ENCODE measurements at regions not wholly inside any gene's neighbourhood (a gene's known extent, or its start where the extent isn't known, plus 50 kb on each side); places are given as distances from the start of the nearest gene placed in this dataset.
"Not testable (repeated sequence)": the region's sequence is repeated elsewhere in the genome, so short reads cannot be mapped to it uniquely, and the experiment has no call there.

DNA sequence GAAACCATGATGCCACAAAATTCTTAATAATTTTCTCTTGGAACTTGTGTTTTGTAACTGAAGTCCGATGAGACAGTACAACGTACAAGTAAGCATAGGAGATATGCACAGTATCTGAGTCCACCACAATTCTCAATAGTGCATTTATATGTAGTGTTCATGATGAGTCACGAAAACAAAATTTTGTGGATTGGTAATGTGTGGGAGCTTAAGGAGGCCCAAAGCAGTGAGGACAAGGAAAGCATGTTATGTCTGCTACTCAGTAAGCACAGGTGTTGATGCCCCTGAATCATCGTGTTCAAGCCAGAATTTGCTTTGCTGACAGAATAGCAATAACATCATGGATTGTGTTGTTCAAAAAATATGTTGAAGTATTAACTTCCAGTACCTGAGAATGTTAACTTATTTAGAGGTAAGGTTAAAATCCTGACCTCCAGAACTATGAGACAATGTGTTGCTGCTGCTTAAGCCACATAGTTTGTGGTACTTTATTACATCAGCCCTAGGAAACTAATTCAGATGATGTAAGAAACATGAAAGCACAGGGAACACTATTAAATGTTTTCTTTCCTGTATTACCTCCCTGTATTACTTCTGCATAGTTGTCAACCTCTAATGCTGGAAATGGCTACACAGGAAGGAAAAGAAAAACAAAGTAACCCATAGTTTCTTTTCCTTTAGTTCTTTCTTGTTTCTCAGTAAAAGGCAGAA lies 201.3 kb downstream of the SLITRK6 start:
- no peak for DNase-seq

DNA sequence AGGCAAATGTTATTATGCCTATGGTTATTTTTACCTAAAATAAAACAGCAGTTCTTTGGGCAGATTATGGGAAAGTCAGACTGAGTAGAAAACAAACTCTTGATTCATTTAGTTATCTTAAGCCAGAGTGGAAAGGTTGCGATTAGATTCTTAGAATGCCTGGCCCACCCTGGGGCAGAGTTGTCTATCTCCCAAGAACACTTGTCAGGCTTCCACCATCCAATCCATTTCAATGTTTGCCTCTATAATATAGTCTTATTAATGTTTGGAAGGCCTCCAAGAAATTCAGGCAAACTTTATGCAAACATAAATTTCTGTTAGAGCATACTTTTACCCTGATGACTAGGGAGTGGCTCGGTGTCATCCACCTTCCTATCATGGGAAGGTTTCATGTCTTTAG lies 207.0 kb downstream of the SLITRK6 start:
- no peak for DNase-seq

DNA sequence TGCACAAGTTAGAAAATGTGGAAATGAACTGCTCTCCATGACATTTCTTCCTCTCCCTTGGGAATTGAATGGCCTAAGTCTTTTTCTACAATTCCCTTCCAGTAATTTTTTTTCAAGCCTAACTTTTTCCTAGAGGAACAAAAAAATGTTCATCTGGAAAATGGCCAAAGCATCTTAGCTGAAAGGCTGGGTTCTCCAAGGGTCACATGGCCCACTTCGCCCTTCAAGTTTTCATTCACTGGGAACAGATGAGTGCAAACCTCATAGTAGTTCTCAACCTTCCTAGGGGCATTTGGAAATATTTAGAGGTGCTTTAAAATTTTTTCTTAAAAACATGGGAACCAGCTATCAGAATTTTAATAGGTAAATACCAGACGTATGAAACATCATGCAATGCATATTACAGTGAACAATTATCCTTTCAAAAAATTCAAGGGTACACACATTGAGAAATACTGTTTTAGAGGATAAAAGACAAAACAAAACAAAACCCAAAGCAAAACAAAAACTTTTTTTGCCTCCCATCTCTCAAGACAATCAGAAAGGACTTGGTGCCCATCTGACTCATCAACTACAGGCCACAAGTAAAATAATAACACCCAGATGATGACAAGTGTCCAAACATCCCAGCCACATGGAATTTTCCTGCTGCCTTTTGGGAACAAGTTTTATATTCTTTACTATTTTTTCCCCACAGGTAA lies 208.8 kb downstream of the SLITRK6 start:
- DNase-seq: no peak

- no peak for DNase-seq
These were observed 210.2 kb downstream of the SLITRK6 start for GRCh38 chr13:85589021-85589420.

- no peak for DNase-seq
These were observed 210.9 kb downstream of the SLITRK6 start for GRCh38 chr13:85588359-85588758.

DNA sequence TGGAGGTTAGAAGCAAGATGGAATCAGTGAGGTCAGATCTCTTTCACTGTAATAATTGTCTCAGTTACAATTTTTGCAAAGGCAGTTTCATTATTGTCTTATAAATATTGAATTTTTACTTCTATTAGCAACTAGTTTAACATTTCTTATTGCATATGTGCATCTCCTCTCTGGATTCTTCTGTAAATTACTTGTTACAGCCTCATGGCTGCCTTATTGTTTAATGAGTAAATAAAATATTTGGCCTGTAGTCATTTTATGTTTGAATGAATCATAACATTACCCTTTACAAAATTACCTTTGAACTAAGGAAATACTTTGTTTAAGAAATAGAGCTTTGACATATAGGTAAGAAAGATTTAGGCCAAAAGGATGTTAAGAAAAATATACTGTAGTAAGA lies 212.4 kb downstream of the SLITRK6 start:
- no peak for DNase-seq

- no peak for DNase-seq
These were observed 212.8 kb downstream of the SLITRK6 start for GRCh38 chr13:85586422-85586831.

DNA sequence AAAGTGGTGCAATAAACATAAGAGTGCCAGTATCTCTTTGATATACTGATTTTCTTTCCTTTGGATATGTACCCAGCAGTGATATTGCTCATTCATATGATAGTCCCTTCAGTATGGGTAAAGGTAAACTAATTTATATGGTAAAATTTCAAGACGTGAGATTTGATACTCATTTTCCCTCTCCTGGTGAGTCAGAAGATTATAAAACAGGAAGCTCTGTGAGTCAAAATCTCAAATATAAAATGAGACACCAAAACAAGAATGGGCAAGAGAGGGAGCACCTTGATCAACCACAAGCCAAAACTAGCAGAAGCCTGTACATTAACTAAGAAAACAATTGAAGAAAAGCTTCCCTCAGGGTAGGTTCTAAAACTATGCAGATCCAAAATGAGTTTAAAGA lies 216.3 kb downstream of the SLITRK6 start:
- no peak for DNase-seq

GRCh38 chr13:85575110-85575509 lies 224.1 kb downstream of the SLITRK6 start:
- no peak for DNase-seq

GRCh38 chr13:85567909-85568308 lies 231.3 kb downstream of the SLITRK6 start:
- DNase-seq: no peak

DNA sequence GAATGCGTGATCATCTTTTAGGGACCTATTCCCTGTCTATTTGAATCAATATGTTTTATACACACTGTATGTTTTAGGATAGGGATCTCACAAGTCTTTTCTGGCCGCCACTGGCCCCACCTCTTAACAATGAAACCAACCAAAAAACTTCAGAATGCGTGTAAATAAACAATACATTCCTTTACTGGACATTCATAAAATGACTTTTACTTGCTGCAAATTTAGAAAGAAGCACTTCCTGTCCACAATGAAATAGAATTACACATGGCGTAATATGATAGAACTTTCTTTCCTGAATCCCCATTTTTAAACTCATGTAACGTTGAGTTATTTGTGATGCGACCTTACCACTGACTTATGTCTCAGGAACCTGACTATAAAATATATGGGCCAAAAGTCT lies 233.6 kb downstream of the SLITRK6 start:
- no peak for DNase-seq

- no peak for DNase-seq
These were observed 234.6 kb downstream of the SLITRK6 start for GRCh38 chr13:85564598-85564997.

DNA sequence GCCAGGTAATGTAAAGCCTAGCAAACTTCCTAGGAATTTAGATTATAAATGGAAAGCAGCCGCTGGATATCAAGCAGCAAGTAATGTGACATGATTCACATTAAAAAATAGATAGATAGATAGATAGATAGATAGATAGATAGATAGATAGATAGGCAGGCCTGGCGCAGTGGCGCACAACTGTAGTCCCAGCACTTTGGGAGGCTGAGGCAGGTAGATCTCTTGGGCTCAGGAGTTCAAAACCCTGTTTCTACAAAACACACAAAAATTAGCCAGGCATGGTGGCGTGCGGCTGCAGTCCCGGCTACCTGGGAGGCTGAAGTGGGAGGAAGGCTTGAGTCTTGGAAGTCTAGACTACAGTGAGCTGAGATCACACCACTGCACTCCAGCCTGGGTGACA lies 236.9 kb downstream of the SLITRK6 start:
- DNase-seq: no peak

GRCh38 chr13:85557691-85558467 lies 241.3 kb downstream of the SLITRK6 start:
- no peak for DNase-seq

- no peak for DNase-seq
These were observed 248.2 kb downstream of the SLITRK6 start for GRCh38 chr13:85551012-85551411.

GRCh38 chr13:85549819-85550218 lies 249.4 kb downstream of the SLITRK6 start:
- DNase-seq: no peak

- not testable (repeated sequence) for DNase-seq
These were observed 250.4 kb downstream of the SLITRK6 start for GRCh38 chr13:85548845-85549244.

DNA sequence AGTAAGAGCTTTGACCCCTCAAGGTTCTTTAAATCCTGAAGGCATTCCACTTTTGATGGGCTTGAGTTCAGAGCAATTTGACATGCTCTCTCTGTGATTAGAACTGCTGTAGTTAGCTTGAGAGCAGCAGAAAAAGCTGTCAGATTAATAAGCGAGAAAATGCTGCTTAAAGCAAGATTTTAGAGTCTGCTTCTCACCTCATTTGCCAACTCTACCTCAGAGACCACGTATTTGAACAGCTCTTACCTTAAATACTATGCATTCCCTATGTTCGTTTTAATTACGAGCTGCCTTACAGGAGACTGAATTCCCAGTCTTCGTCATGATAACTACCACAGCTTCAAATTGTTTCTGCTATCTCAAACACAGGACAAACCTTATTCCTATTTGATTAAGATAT lies 253.4 kb downstream of the SLITRK6 start:
- DNase-seq: no peak

- DNase-seq: no peak
These were observed 254.5 kb downstream of the SLITRK6 start for GRCh38 chr13:85544756-85545155.

DNA sequence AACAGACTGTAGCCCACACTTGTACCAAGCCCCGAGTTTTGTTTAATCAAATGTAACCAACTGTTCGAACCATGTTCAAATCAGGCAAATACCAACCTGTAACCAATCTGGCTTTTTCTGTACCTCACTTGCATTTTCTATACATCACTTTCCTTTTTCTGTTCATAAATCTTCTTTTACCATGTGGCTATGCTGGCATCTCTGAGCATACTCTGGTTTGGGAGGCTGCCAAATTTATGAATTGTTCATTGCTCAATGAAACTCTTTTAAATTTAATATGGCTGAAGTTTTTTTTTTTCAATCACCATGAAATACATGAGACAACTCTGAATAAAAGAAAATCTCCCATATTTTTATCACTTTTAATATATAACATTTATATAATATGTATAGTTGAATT lies 256.1 kb downstream of the SLITRK6 start:
- no peak for DNase-seq

- DNase-seq: no peak
These were observed 257.7 kb downstream of the SLITRK6 start for GRCh38 chr13:85541476-85541875.

GRCh38 chr13:85538957-85539356 lies 260.3 kb downstream of the SLITRK6 start:
- DNase-seq: no peak

DNA sequence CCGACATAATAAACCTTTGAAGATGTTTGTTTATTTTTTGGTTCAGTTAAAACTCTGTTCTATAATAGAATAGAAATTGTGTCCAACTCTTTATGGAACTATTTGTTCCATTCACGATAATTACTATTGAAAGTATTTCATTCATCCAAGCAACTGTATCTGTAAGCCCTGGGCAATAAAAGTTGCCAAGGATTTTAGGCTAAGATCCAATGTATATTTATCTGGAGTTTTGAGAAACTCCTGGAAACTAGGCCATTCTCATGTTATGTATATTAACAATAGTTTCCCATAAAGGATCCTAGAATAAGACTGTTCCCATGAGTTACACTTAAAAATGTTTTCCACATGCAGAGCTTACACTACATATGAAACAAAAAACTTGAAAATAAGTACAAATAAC lies 261.6 kb downstream of the SLITRK6 start:
- DNase-seq: no peak

GRCh38 chr13:85536706-85537105 lies 262.5 kb downstream of the SLITRK6 start:
- no peak for DNase-seq

All from CD4-positive, alpha-beta T cell treated with Interleukin-4 for 1 hour (primary cell).